Body of pancreas (tissue), 4 donors: ENCODE measurements at regions not wholly inside any gene's neighbourhood (a gene's known extent, or its start where the extent isn't known, plus 50 kb on each side); places are given as distances from the start of the nearest gene placed in this dataset.

Experiments
- CTCF ChIP-seq, 7 experiments: fragments of 450-650 bp in 4 of 7; fragments of 200-600 bp in 3 of 7; sonication (generic) in 3 of 7; IDR thresholded peaks; one replicate each; pipeline ENCODE4 v1.5.1; 2016 to 2019; ENCODE audit warnings: antibody characterized with exemption in 7 of 7
- POLR2A ChIP-seq, 3 donors: fragments of 450-650 bp; IDR thresholded peaks; one replicate each; pipeline ENCODE4 v1.6.1; 2016; ENCODE audit warnings: antibody characterized with exemption in 3 of 3, mild to moderate bottlenecking in 2 of 3

- TF ChIP-seq CTCF (IDR thresholded peaks at IDR 0.05) (no peak), POLR2A (IDR thresholded peaks at IDR 0.05) (no peak)
Observed at GRCh38 chr20:22807045-22807444, 222.7 kb upstream of the FOXA2 start.
